Fibroblast of lung (primary cell): ENCODE measurements at regions not wholly inside any gene's neighbourhood (a gene's known extent, or its start where the extent isn't known, plus 50 kb on each side); places are given as distances from the start of the nearest gene placed in this dataset.

Experiments used
- DNase-seq, 2 donors: peaks; one replicate each; pipeline versions ENCODE4 v3.0.0 to v3.0.0-alpha.2; 2010; ENCODE audit warnings: low read depth in 2 of 2
- H2AFZ ChIP-seq: 2 replicates; pipeline ENCODE4 v1.5.1; 2012; ENCODE audit warnings: low read length, control low read depth, inconsistent platforms
- H3K27ac ChIP-seq: 2 replicates; pipeline ENCODE4 v1.5.1; 2011; ENCODE audit warnings: low read length, control low read depth; ENCODE audit not compliant: insufficient read depth
- H3K27me3 ChIP-seq: 2 replicates; pipeline ENCODE4 v1.5.1; 2011; ENCODE audit warnings: mild to moderate bottlenecking, low read length; ENCODE audit not compliant: control insufficient read depth, insufficient read depth
- H3K36me3 ChIP-seq: 2 replicates; pipeline ENCODE4 v1.5.1; 2011; ENCODE audit warnings: low read length; ENCODE audit not compliant: control insufficient read depth, insufficient read depth
- H3K4me1 ChIP-seq: 2 replicates; pipeline ENCODE4 v1.5.1; 2011; ENCODE audit warnings: low read length; ENCODE audit not compliant: control insufficient read depth, insufficient read depth; ENCODE audit errors: extremely low read depth
- H3K4me2 ChIP-seq: 2 replicates; pipeline ENCODE4 v1.5.1; 2011; ENCODE audit warnings: low read length, control low read depth; ENCODE audit not compliant: insufficient read depth; ENCODE audit errors: extremely low read depth
- H3K4me3 ChIP-seq, 4 experiments: fragments of 200-600 bp in 1 of 4; sonication (generic) in 1 of 4; replicated peaks in 1 of 4; 2 replicates each; pipeline ENCODE4 v1.5.1; 2011 to 2016; ENCODE audit warnings: low read length in 4 of 4, low read depth in 3 of 4, mild to moderate bottlenecking in 3 of 4, control low read depth in 2 of 4, inconsistent platforms in 1 of 4, mixed read lengths in 1 of 4; ENCODE audit not compliant: insufficient read depth in 1 of 4; ENCODE audit errors: control extremely low read depth in 1 of 4
- H3K79me2 ChIP-seq: 2 replicates; pipeline ENCODE4 v1.5.1; 2012; ENCODE audit warnings: mild to moderate bottlenecking, low read length, inconsistent platforms; ENCODE audit not compliant: control insufficient read depth, insufficient read depth
- H3K9ac ChIP-seq: 2 replicates; pipeline ENCODE4 v1.5.1; 2011; ENCODE audit warnings: mild to moderate bottlenecking, low read length, control low read depth; ENCODE audit not compliant: insufficient read depth
- H3K9me3 ChIP-seq: 2 replicates; pipeline ENCODE4 v1.5.1; 2012; ENCODE audit warnings: low read depth, low read length; ENCODE audit not compliant: control insufficient read depth, insufficient read depth
- H4K20me1 ChIP-seq: 2 replicates; pipeline ENCODE4 v1.5.1; 2011; ENCODE audit warnings: low read length; ENCODE audit not compliant: control insufficient read depth, insufficient read depth; ENCODE audit errors: extremely low read depth
- EZH2 ChIP-seq: IDR thresholded peaks from 2 replicates; pipeline ENCODE4 v1.5.1; 2012; ENCODE audit warnings: low read length, control low read depth, mild to moderate bottlenecking; ENCODE audit errors: missing control alignments
- TF ChIP-seq, protein P1 (sequence below), 2 donors: IDR thresholded peaks in 1 of 2; conservative IDR thresholded peaks in 1 of 2; 1 replicate in 1 of 2; 2 replicates in 1 of 2; pipeline ENCODE4 v1.5.1; 2011 to 2012; ENCODE audit warnings: low read length in 2 of 2, control low read depth in 1 of 2, inconsistent platforms in 1 of 2, low read depth in 1 of 2, mild to moderate bottlenecking in 1 of 2

DNA sequence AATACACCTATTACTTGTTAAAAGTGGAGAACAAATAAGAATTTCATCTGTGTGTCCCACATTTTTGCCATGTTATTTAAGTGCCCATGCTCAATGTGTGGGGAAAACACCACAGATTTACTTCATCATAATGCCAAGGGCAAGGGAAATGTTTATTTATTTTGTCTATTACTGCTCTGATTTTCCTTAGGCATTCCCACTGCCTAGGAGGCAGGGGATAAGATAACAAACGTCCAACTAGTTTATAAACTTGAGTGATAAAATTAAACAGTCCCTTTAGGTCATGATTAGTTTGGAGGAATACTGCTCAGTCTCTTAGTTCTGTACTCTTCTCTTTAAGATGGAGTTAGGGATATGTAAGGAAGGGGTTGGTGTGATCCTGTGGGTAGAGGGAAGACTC is 598.4 kb upstream of the MARCKS start:
- no peak overlapping the region for H3K27ac ChIP-seq
- DNase-seq, result no peak
- H3K9ac ChIP-seq, result no peak overlapping the region
- no peak overlapping the region for H2AFZ ChIP-seq
- no peaks in the 10 kb centered on the region for H4K20me1 ChIP-seq
- no peak overlapping the region for H3K4me3 ChIP-seq
- TF ChIP-seq, protein P1, sequence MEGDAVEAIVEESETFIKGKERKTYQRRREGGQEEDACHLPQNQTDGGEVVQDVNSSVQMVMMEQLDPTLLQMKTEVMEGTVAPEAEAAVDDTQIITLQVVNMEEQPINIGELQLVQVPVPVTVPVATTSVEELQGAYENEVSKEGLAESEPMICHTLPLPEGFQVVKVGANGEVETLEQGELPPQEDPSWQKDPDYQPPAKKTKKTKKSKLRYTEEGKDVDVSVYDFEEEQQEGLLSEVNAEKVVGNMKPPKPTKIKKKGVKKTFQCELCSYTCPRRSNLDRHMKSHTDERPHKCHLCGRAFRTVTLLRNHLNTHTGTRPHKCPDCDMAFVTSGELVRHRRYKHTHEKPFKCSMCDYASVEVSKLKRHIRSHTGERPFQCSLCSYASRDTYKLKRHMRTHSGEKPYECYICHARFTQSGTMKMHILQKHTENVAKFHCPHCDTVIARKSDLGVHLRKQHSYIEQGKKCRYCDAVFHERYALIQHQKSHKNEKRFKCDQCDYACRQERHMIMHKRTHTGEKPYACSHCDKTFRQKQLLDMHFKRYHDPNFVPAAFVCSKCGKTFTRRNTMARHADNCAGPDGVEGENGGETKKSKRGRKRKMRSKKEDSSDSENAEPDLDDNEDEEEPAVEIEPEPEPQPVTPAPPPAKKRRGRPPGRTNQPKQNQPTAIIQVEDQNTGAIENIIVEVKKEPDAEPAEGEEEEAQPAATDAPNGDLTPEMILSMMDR (conservative IDR thresholded peaks at IDR 0.05 in 1 of 2, IDR thresholded peaks at IDR 0.05 in 1 of 2; ENCODE audit: low read depth in 1 of 2, low read length in 2 of 2), result no peak
- no peak for TF ChIP-seq EZH2
- no peaks in the 10 kb centered on the region for H3K79me2 ChIP-seq
- H3K9me3 ChIP-seq, result no peaks in the 10 kb centered on the region
- no peak overlapping the region for H3K4me2 ChIP-seq
- no peaks in the 10 kb centered on the region for H3K27me3 ChIP-seq
- H3K4me1 ChIP-seq, result no peaks in the 10 kb centered on the region
- H3K36me3 ChIP-seq, result no peaks in the 10 kb centered on the region

GRCh38 chr6:113271437-113271836 is 585.7 kb upstream of the MARCKS start:
- H3K9me3 ChIP-seq, result no peaks in the 10 kb centered on the region
- H3K79me2 ChIP-seq, result no peaks in the 10 kb centered on the region
- no peak overlapping the region for H2AFZ ChIP-seq
- no peaks in the 10 kb centered on the region for H3K27me3 ChIP-seq
- no peak overlapping the region for H3K4me3 ChIP-seq
- TF ChIP-seq, protein P1 (conservative IDR thresholded peaks at IDR 0.05 in 1 of 2, IDR thresholded peaks at IDR 0.05 in 1 of 2; ENCODE audit: low read depth in 1 of 2, low read length in 2 of 2), result no peak
- no peak for TF ChIP-seq EZH2
- H3K4me2 ChIP-seq, result no peak overlapping the region
- H3K4me1 ChIP-seq, result no peaks in the 10 kb centered on the region
- H3K9ac ChIP-seq, result no peak overlapping the region
- H3K27ac ChIP-seq, result no peak overlapping the region
- H3K36me3 ChIP-seq, result no peaks in the 10 kb centered on the region
- DNase-seq, result peak in 1 of 2 donors; percentile 10
- H4K20me1 ChIP-seq, result no peaks in the 10 kb centered on the region

DNA sequence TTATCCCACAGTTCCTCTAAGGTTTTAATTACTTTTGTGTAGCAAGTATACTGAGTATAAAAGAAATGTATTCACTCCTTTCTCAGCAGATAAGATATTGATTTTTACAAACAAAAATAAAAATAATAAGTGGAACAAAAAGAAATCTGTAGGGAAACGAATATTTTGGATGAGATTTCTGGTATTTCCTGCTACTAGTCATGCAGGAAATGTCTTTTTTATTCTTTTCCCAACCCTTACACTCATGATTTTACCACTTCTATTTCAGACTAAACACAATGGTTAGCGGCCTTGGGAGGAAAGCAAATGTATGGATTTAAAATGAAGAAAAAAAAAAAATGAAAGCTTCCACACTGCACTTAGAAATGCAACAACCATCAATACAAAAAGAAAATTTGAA is 580.5 kb upstream of the MARCKS start:
- H3K4me1 ChIP-seq, result peaks cover 3% of the 10 kb centered on the region
- DNase-seq, result no peak
- H3K4me2 ChIP-seq, result no peak overlapping the region
- no peaks in the 10 kb centered on the region for H3K79me2 ChIP-seq
- TF ChIP-seq, protein P1 (conservative IDR thresholded peaks at IDR 0.05 in 1 of 2, IDR thresholded peaks at IDR 0.05 in 1 of 2; ENCODE audit: low read depth in 1 of 2, low read length in 2 of 2), result no peak
- no peak for TF ChIP-seq EZH2
- no peak overlapping the region for H2AFZ ChIP-seq
- H3K4me3 ChIP-seq, result no peak overlapping the region
- H3K9me3 ChIP-seq, result no peaks in the 10 kb centered on the region
- no peaks in the 10 kb centered on the region for H3K27me3 ChIP-seq
- no peaks in the 10 kb centered on the region for H4K20me1 ChIP-seq
- H3K9ac ChIP-seq, result no peak overlapping the region
- no peak overlapping the region for H3K27ac ChIP-seq
- H3K36me3 ChIP-seq, result no peaks in the 10 kb centered on the region
